Endodermal cell (in vitro differentiated cells): ENCODE measurements at regions not wholly inside any gene's neighbourhood (a gene's known extent, or its start where the extent isn't known, plus 50 kb on each side); places are given as distances from the start of the nearest gene placed in this dataset.

Experiments
- DNase-seq: peaks from one replicate; pipeline ENCODE4 v3.0.0-alpha.2; 2017
- H3K27ac ChIP-seq: 2 replicates; pipeline ENCODE4 v1.5.1; 2013; ENCODE audit warnings: mild to moderate bottlenecking, low read depth, low read length, moderate library complexity
- H3K27me3 ChIP-seq: 2 replicates; pipeline ENCODE4 v1.6.1; 2013; ENCODE audit warnings: mild to moderate bottlenecking, low read length, moderate library complexity; ENCODE audit not compliant: insufficient read depth, control insufficient read depth, poor library complexity, severe bottlenecking
- H3K36me3 ChIP-seq: 2 replicates; pipeline ENCODE4 v1.7.0; 2013; ENCODE audit warnings: mild to moderate bottlenecking, low read length, moderate library complexity; ENCODE audit not compliant: control insufficient read depth, insufficient read depth
- H3K4me1 ChIP-seq: one replicate; pipeline ENCODE4 v1.7.0; 2013; ENCODE audit warnings: low read length; ENCODE audit not compliant: control insufficient read depth, insufficient read depth
- H3K4me3 ChIP-seq: 2 replicates; pipeline ENCODE4 v1.5.1; 2013; ENCODE audit warnings: mild to moderate bottlenecking, low read length, moderate library complexity
- H3K9ac ChIP-seq: 2 replicates; pipeline ENCODE4 v1.6.1; 2013; ENCODE audit warnings: mild to moderate bottlenecking, low read length, moderate library complexity; ENCODE audit not compliant: poor library complexity, severe bottlenecking; ENCODE audit errors: extremely low read depth
- H3K9me3 ChIP-seq: 2 replicates; pipeline ENCODE4 v1.6.1; 2013; ENCODE audit warnings: mild to moderate bottlenecking, low read length, moderate library complexity; ENCODE audit not compliant: control insufficient read depth
- H3K27ac Mint-ChIP-seq: 2 replicates; pipeline ENCODE4 v1.8.0; 2020; ENCODE audit warnings: mixed read lengths
- H3K27me3 Mint-ChIP-seq: 2 replicates; pipeline ENCODE4 v1.8.0; 2021; ENCODE audit warnings: mild to moderate bottlenecking, mixed read lengths; ENCODE audit not compliant: insufficient read depth
- H3K36me3 Mint-ChIP-seq: 2 replicates; pipeline ENCODE4 v1.8.0; 2020; ENCODE audit warnings: low read depth, mixed read lengths
- H3K4me1 Mint-ChIP-seq: 2 replicates; pipeline ENCODE4 v1.8.0; 2020; ENCODE audit warnings: mixed read lengths
- H3K4me3 Mint-ChIP-seq: 2 replicates; pipeline ENCODE4 v1.8.0; 2020; ENCODE audit warnings: mild to moderate bottlenecking, moderate library complexity, mixed read lengths
- H3K9me3 Mint-ChIP-seq: 2 replicates; pipeline ENCODE4 v1.8.0; 2020; ENCODE audit warnings: mild to moderate bottlenecking, mixed read lengths
- CTCF ChIP-seq: fragments of 200-600 bp; sonication (generic); conservative IDR thresholded peaks from 2 replicates; pipeline ENCODE4 v1.5.0; 2021; ENCODE audit warnings: antibody characterized with exemption, mild to moderate bottlenecking
- WGBS, 2 experiments: methylation state at CpG; one replicate each; pipeline versions ENCODE4 v1.1.5 to v1.1.7; 2013; ENCODE audit warnings: missing lambda C conversion rate in 2 of 2, mixed read lengths in 1 of 2; ENCODE audit not compliant: insufficient coverage in 1 of 2, insufficient read length in 1 of 2; 5-methylcytosine and 5-hydroxymethylcytosine counted together

- Histone ChIP-seq H3K27ac (no peak overlapping the region), H3K4me1 (no peaks in the 10 kb centered on the region), H3K9ac (no peak overlapping the region), H3K27me3 (no peaks in the 10 kb centered on the region), H3K36me3 (no peaks in the 10 kb centered on the region), H3K4me3 (no peak overlapping the region), H3K9me3 (no peaks in the 10 kb centered on the region)
- H3K4me1 Mint-ChIP-seq = no peaks in the 10 kb centered on the region
- no peak for TF ChIP-seq CTCF
- H3K27ac Mint-ChIP-seq = no peak overlapping the region
- no peaks in the 10 kb centered on the region for H3K36me3 Mint-ChIP-seq
- H3K9me3 Mint-ChIP-seq = peaks cover 5% of the 10 kb centered on the region
- DNase-seq = no peak
- H3K4me3 Mint-ChIP-seq = no peak overlapping the region
- peaks cover 3% of the 10 kb centered on the region for H3K27me3 Mint-ChIP-seq
- WGBS, 2 experiments = 89 to 92% methylated on average over 3 of the region's 3 CpGs
Observed at GRCh38 chr10:1824928-1825327, 87.6 kb upstream of the ADARB2 start.

- Histone ChIP-seq H3K4me3 (no peak overlapping the region), H3K4me1 (no peaks in the 10 kb centered on the region), H3K27me3 (no peaks in the 10 kb centered on the region), H3K36me3 (no peaks in the 10 kb centered on the region), H3K27ac (no peak overlapping the region), H3K9me3 (peaks cover 4% of the 10 kb centered on the region), H3K9ac (no peak overlapping the region)
- no peak overlapping the region for H3K4me3 Mint-ChIP-seq
- H3K4me1 Mint-ChIP-seq = no peaks in the 10 kb centered on the region
- no peaks in the 10 kb centered on the region for H3K9me3 Mint-ChIP-seq
- 86% methylated on average over 1 of the region's 1 CpG; no CpG with 5 or more reads in 1 of the 2 experiments for WGBS, 2 experiments
- peaks cover 2% of the 10 kb centered on the region for H3K27me3 Mint-ChIP-seq
- TF ChIP-seq CTCF = no peak
- no peaks in the 10 kb centered on the region for H3K36me3 Mint-ChIP-seq
- no peak overlapping the region for H3K27ac Mint-ChIP-seq
- no peak for DNase-seq
Observed at GRCh38 chr10:1814556-1814955, 77.2 kb upstream of the ADARB2 start.

- H3K9ac ChIP-seq = no peak overlapping the region
- no peak overlapping the region for H3K27ac ChIP-seq
- no peaks in the 10 kb centered on the region for H3K27me3 ChIP-seq
- H3K9me3 Mint-ChIP-seq = no peaks in the 10 kb centered on the region
- no peak for TF ChIP-seq CTCF
- H3K36me3 ChIP-seq = no peaks in the 10 kb centered on the region
- no peak for DNase-seq
- WGBS, 2 experiments = 94 to 95% methylated on average over 17 to 26 of the region's 27 CpGs
- H3K36me3 Mint-ChIP-seq = no peaks in the 10 kb centered on the region
- no peaks in the 10 kb centered on the region for H3K9me3 ChIP-seq
- no peak overlapping the region for H3K27ac Mint-ChIP-seq
- no peak overlapping the region for H3K4me3 ChIP-seq
- no peaks in the 10 kb centered on the region for H3K4me1 ChIP-seq
- H3K27me3 Mint-ChIP-seq = no peaks in the 10 kb centered on the region
- H3K4me1 Mint-ChIP-seq = no peaks in the 10 kb centered on the region
- no peak overlapping the region for H3K4me3 Mint-ChIP-seq
Observed at GRCh38 chr10:1809139-1809741, 71.9 kb upstream of the ADARB2 start.
